Heart right ventricle (tissue), 16 donors: ENCODE measurements at regions not wholly inside any gene's neighbourhood (a gene's known extent, or its start where the extent isn't known, plus 50 kb on each side); places are given as distances from the start of the nearest gene placed in this dataset.

Source experiments
- ATAC-seq, 8 donors: fragments of 200-7000 bp; cut with Tn5 transposase; one replicate each; pipeline ENCODE4 v1.9.1; 2020; ENCODE audit warnings: mild to moderate bottlenecking in 8 of 8, moderate library complexity in 8 of 8, moderate number of reproducible peaks in 1 of 8
- DNase-seq, 2 donors: peaks; one replicate each; pipeline ENCODE4 v3.0.0-alpha.2; 2020
- H3K27ac ChIP-seq, 10 donors: fragments of 200-600 bp; sonication (generic) in 2 of 10; one replicate each; pipeline versions ENCODE4 v1.5.0 to v1.8.0; 2020 to 2022; ENCODE audit warnings: mild to moderate bottlenecking in 3 of 10
- H3K27me3 ChIP-seq, 7 donors: fragments of 200-600 bp; one replicate each; pipeline ENCODE4 v1.8.0; 2021 to 2022; ENCODE audit warnings: mild to moderate bottlenecking in 2 of 7
- H3K36me3 ChIP-seq, 9 donors: fragments of 200-600 bp; sonication (generic) in 1 of 9; one replicate each; pipeline versions ENCODE4 v1.5.0 to v1.8.0; 2020 to 2022; ENCODE audit warnings: mild to moderate bottlenecking in 2 of 9
- H3K4me1 ChIP-seq, 9 donors: fragments of 200-600 bp; sonication (generic) in 1 of 9; one replicate each; pipeline versions ENCODE4 v1.5.0 to v1.8.0; 2020 to 2022; ENCODE audit warnings: mild to moderate bottlenecking in 4 of 9
- H3K4me3 ChIP-seq, 10 donors: fragments of 200-600 bp; sonication (generic) in 2 of 10; one replicate each; pipeline versions ENCODE4 v1.5.0 to v1.8.0; 2020 to 2022; ENCODE audit warnings: mild to moderate bottlenecking in 7 of 10, moderate library complexity in 2 of 10
- H3K9me3 ChIP-seq, 11 donors: fragments of 200-600 bp in 10 of 11; sonication (generic) in 2 of 11; one replicate each; pipeline versions ENCODE4 v1.5.0 to v1.8.0; 2013 to 2022; ENCODE audit warnings: mild to moderate bottlenecking in 2 of 11, control low read depth in 1 of 11, moderate library complexity in 1 of 11
- WGBS, 2 donors: extraction: QIAGEN DNeasy Blood & Tissue Kit; methylation state at CpG; one replicate each; pipeline ENCODE4 v1.1.7; 2013; ENCODE audit warnings: inconsistent platforms in 1 of 2; 5-methylcytosine and 5-hydroxymethylcytosine counted together
- intact Hi-C, 10 donors: fragments of 100-400 bp; cut with DNase I; formaldehyde crosslinking; loops; one replicate each; pipeline versions ENCODE4 v1.11.1 to v1.14.2; 2022
- TF ChIP-seq, protein P1 (sequence below), 9 donors: fragments of 200-600 bp; sonication (generic) in 2 of 9; IDR thresholded peaks; one replicate each; pipeline versions ENCODE4 v1.5.0 to v1.8.0; 2021 to 2022; ENCODE audit warnings: antibody characterized with exemption in 9 of 9, mild to moderate bottlenecking in 5 of 9, moderate library complexity in 1 of 9
- donor health status: Arrhythmogenic right ventricular cardiomyopathy.
- donor health status: ischemic (EF 13 %, LVEDD 7.1; RV severe dilation, severe dysfunction).
- donor health status: healthy with polysubstance abuse.
- donor health status: DM: no; HTN: yes; CAD: no.
- donor health status: DM: no; HTN: no; CAD: no.
- donor health status: ischemic (EF 25% LVEDD 6.9; RV normal size, moderate dysfunction).
- donor health status: ischemic (EF 25% LVEDD 5.7; RV mildly dilated, moderate dysfunction).
- donor health status: healthy.
- donor health status: DM: yes; HTN: yes; CAD: no.
- donor health status: Ischemic cardiomyopathy.
- donor health status: ischemic (EF 35%, LVEDD 5.7; RV mildly dilated, moderate dysfunction).
- donor health status: nonischemic (EF 11% LVEDD 7.7; RV severe dilation, severe dysfunction).
- donor health status: DM: yes; HTN: yes; CAD: no.
- donor health status: PGD.
- donor health status: ischemic (EF 29% LVEDD 5.4; RV normal size, mild dysfunction).
- donor health status: nonischemic (EF 23%, LVEDD 6.1; RV moderate dilation, normal function).

DNA sequence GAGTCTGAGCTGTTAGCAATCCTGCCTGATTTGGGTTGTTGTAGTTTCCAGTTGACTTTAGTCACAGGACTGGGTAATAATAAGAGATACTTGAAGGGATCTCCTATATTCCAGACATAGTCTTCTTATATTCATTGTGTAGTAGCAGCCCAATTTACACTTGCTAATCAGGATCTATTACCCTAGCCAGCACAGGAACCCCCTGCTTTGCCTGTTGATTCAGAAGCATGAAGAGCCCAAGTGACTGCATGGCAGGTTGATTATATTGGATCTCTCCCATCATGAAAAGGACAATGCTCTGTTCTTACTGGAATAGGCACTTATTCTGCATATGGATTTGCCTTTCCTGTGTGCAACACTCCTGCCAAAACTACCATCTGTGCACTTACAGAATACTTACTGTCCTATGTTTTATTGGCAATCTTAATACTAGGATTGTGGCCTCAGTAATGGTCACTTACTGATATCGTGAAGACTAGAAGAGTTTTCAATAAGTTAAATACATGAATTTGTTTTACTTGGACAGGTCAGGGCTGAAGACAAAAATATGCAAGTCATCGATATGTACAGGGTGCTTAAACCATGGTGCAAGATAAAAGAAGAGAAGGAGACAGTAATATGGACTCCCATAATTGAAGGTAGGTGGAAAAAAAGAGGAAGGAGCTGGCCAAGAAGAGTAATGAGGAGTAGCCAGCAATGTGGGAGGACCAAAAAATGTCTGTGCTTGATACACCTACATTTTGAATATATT, 304.1 kb downstream of the MCTP2 start:
- 88 to 95% methylated on average over 2 of the region's 2 CpGs for WGBS, 2 donors
- no peak for ATAC-seq
- no peaks in the 10 kb centered on the region for H3K36me3 ChIP-seq
- peaks cover 0 to 4% (median 0%) of the 10 kb centered on the region in 7 donors for H3K27me3 ChIP-seq
- H3K27ac ChIP-seq, result no peak overlapping the region
- intact Hi-C loops, result no loop called here
- DNase-seq, result no peak
- H3K4me1 ChIP-seq, result no peaks in the 10 kb centered on the region
- TF ChIP-seq, protein P1, sequence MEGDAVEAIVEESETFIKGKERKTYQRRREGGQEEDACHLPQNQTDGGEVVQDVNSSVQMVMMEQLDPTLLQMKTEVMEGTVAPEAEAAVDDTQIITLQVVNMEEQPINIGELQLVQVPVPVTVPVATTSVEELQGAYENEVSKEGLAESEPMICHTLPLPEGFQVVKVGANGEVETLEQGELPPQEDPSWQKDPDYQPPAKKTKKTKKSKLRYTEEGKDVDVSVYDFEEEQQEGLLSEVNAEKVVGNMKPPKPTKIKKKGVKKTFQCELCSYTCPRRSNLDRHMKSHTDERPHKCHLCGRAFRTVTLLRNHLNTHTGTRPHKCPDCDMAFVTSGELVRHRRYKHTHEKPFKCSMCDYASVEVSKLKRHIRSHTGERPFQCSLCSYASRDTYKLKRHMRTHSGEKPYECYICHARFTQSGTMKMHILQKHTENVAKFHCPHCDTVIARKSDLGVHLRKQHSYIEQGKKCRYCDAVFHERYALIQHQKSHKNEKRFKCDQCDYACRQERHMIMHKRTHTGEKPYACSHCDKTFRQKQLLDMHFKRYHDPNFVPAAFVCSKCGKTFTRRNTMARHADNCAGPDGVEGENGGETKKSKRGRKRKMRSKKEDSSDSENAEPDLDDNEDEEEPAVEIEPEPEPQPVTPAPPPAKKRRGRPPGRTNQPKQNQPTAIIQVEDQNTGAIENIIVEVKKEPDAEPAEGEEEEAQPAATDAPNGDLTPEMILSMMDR (IDR thresholded peaks at IDR 0.05), result no peak
- H3K4me3 ChIP-seq, result no peak overlapping the region
- peaks cover 0 to 2% (median 0%) of the 10 kb centered on the region in 11 donors for H3K9me3 ChIP-seq

DNA sequence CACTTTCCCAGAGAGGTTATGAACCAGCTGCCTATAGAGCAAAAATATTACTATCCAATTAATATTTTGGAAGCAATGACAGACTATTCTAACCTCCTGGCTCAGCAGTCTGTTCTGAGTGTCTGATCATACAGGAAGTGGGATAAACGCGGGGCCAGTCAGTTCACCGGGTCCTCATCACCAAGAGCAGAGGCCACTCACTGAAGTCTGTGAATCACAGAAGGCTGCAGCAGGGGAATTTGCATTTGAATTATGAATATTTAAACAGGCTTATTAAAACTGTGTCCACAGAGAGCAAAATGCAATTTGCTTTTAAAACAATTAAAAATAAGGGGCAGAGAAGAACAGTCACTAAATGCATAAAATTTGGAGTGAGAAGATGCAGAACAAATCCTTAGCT, 305.2 kb downstream of the MCTP2 start:
- H3K4me3 ChIP-seq, result no peak overlapping the region
- peaks cover 0 to 4% (median 0%) of the 10 kb centered on the region in 7 donors for H3K27me3 ChIP-seq
- no peak overlapping the region for H3K27ac ChIP-seq
- no peaks in the 10 kb centered on the region for H3K36me3 ChIP-seq
- TF ChIP-seq, protein P1 (IDR thresholded peaks at IDR 0.05), result no peak
- no peak for ATAC-seq
- no peak for DNase-seq
- peaks cover 0 to 2% (median 0%) of the 10 kb centered on the region in 11 donors for H3K9me3 ChIP-seq
- whole genome bisulfite sequencing, 2 donors, result 23 to 47% methylated on average over 3 of the region's 3 CpGs
- intact Hi-C loops, result no loop called here
- H3K4me1 ChIP-seq, result no peaks in the 10 kb centered on the region

DNA sequence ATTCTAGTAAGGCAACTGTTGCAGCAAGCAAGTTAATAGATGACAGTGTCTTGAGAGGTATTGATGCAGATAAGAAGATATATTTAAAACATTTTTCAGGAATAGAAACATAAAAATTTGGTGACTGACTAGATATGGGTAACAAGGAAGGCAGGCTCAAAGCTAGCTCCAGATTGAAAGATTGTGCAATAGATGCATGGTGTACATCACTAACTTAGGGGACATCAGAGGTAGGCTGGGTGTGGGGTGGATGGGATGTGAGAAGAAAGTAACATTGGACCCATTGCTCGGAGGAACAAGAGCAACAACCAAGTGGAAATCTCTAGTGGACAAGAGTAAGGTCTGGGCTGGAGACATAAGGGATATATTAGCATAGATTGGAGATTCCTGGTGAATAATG, 306.9 kb downstream of the MCTP2 start:
- 0 to 50% methylated on average over 1 of the region's 1 CpG for WGBS, 2 donors

DNA sequence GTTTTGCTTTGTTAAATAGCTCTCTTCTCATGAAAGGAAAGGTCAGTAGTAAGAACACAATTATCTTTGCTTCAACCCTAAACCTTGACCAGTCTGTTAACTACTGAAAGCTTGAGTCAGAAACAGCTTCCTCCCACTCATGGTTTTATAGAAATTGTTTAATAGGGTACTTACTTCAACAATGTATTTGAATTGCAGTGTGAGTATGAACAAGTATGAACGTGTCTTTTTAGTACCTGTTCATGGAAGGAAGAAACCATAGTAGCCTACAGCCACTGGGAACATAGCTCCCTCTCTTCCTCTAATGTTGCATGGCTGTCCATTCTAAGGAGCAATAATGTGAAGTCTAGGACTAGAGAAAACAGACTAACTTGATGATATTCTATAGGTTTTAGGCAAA, 311.0 kb downstream of the MCTP2 start:
- DNase-seq (no peak), ATAC-seq (no peak)
- intact Hi-C loops, result no loop called here
- Histone ChIP-seq H3K36me3 (no peaks in the 10 kb centered on the region), H3K9me3 (peaks cover 0 to 2% (median 0%) of the 10 kb centered on the region in 11 donors), H3K27ac (no peak overlapping the region), H3K4me1 (no peaks in the 10 kb centered on the region), H3K27me3 (peaks cover 0 to 7% (median 0%) of the 10 kb centered on the region in 7 donors), H3K4me3 (no peak overlapping the region)
- 71 to 72% methylated on average over 1 of the region's 1 CpG for WGBS, 2 donors
- TF ChIP-seq, protein P1 (IDR thresholded peaks at IDR 0.05), result no peak

More for the DNA sequence above, 306.9 kb downstream of the MCTP2 start:
- Histone ChIP-seq H3K36me3 (no peaks in the 10 kb centered on the region), H3K4me1 (no peaks in the 10 kb centered on the region), H3K27me3 (peaks cover 0 to 4% (median 0%) of the 10 kb centered on the region in 7 donors), H3K4me3 (no peak overlapping the region), H3K9me3 (peaks cover 0 to 2% (median 0%) of the 10 kb centered on the region in 11 donors), H3K27ac (no peak overlapping the region)
- intact Hi-C loops, result no loop called here
- TF ChIP-seq, protein P1 (IDR thresholded peaks at IDR 0.05), result no peak
- ATAC-seq (no peak), DNase-seq (no peak)
